ENCODE measurements at regions not wholly inside any gene's neighbourhood (a gene's known extent, or its start where the extent isn't known, plus 50 kb on each side); places are given as distances from the start of the nearest gene placed in this dataset.

DNA sequence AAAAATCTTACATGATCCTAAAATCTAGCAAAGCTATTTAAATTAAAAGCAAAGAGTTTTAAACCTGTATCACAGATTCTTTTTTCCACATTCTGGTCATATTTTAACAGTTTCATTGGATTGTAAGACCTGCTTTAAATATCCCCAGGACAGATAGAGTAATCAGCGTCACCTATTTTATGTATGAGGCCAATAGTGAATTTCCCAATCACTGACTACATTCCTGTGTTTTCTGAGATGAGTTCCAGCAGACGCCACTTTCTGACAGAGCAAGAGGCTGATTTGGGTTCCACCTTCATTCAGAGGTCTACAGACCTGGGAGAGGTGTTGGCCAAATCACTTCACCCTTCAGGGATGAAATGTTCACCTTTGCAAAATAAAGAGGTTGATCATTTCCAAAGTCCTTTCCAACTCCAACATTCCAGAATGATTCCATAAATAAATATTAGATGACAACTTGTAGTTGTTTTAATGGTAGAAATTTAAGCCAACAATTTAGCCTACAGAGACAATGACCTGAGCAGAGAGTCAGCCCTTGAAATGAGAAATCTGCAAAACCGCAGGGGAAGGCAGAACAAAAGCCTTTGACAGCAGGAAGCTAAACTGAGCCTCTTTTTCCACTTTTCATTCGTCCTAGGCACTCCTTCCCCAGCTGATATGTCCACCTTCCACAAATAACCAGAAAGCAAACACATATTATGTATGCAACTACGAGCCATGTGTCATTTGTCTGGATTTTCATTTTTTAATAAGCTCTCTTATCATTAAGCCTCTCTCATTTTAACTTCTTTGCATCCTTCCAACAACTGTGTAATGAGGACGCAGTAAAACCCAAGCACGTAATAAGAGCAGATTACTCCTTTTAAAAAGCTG lies 105.2 kb downstream of the TFAP2A start:
- Histone ChIP-seq H3K27ac (ENCODE audit: low read length) (peak overlapping the region; percentile 68), H3K9me3 (ENCODE audit: control insufficient read depth, insufficient read depth, low read depth, low read length) (no peaks in the 10 kb centered on the region), H3K4me3 (ENCODE audit: low read depth in 2 of 2, low read length in 2 of 2) (no peak overlapping the region), H3K36me3 (ENCODE audit: control insufficient read depth, insufficient read depth, low read length) (no peaks in the 10 kb centered on the region), H3K27me3 (ENCODE audit: control insufficient read depth, insufficient read depth, low read length) (no peaks in the 10 kb centered on the region), H3K4me1 (ENCODE audit: control insufficient read depth, insufficient read depth, low read length) (peaks cover 40% of the 10 kb centered on the region)
- ATAC-seq (no peak), DNase-seq (ENCODE audit: low read depth, low spot score) (no peak)
- TF ChIP-seq TCF7L2 (IDR thresholded peaks at IDR 0.05; ENCODE audit: low read depth, low read length) (no peak), POLR2AphosphoS5 (IDR thresholded peaks at IDR 0.05; ENCODE audit: low read depth, low read length) (no peak), SIN3A (IDR thresholded peaks at IDR 0.05; ENCODE audit: borderline replicate concordance, insufficient read depth, low read depth, low read length) (no peak)
- TF ChIP-seq, protein P1, sequence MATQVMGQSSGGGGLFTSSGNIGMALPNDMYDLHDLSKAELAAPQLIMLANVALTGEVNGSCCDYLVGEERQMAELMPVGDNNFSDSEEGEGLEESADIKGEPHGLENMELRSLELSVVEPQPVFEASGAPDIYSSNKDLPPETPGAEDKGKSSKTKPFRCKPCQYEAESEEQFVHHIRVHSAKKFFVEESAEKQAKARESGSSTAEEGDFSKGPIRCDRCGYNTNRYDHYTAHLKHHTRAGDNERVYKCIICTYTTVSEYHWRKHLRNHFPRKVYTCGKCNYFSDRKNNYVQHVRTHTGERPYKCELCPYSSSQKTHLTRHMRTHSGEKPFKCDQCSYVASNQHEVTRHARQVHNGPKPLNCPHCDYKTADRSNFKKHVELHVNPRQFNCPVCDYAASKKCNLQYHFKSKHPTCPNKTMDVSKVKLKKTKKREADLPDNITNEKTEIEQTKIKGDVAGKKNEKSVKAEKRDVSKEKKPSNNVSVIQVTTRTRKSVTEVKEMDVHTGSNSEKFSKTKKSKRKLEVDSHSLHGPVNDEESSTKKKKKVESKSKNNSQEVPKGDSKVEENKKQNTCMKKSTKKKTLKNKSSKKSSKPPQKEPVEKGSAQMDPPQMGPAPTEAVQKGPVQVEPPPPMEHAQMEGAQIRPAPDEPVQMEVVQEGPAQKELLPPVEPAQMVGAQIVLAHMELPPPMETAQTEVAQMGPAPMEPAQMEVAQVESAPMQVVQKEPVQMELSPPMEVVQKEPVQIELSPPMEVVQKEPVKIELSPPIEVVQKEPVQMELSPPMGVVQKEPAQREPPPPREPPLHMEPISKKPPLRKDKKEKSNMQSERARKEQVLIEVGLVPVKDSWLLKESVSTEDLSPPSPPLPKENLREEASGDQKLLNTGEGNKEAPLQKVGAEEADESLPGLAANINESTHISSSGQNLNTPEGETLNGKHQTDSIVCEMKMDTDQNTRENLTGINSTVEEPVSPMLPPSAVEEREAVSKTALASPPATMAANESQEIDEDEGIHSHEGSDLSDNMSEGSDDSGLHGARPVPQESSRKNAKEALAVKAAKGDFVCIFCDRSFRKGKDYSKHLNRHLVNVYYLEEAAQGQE (IDR thresholded peaks at IDR 0.05; ENCODE audit: insufficient read depth in 1 of 2, low read depth in 2 of 2, low read length in 1 of 2) = no peak
- TF ChIP-seq, protein P2, sequence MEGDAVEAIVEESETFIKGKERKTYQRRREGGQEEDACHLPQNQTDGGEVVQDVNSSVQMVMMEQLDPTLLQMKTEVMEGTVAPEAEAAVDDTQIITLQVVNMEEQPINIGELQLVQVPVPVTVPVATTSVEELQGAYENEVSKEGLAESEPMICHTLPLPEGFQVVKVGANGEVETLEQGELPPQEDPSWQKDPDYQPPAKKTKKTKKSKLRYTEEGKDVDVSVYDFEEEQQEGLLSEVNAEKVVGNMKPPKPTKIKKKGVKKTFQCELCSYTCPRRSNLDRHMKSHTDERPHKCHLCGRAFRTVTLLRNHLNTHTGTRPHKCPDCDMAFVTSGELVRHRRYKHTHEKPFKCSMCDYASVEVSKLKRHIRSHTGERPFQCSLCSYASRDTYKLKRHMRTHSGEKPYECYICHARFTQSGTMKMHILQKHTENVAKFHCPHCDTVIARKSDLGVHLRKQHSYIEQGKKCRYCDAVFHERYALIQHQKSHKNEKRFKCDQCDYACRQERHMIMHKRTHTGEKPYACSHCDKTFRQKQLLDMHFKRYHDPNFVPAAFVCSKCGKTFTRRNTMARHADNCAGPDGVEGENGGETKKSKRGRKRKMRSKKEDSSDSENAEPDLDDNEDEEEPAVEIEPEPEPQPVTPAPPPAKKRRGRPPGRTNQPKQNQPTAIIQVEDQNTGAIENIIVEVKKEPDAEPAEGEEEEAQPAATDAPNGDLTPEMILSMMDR (IDR thresholded peaks at IDR 0.05) = no peak
- ChIA-PET CTCF (interaction anchor here (0.6 kb wide), 1 partner anchor 95 kb away, joined by 3 read pairs; no protein-coding TSS in a partner anchor), POLR2A (no interaction called here)
- intact Hi-C loops (cut with micrococcal nuclease; ENCODE audit: unreplicated experiment) = no loop called here
- in situ Hi-C loops (cut with HindIII; ENCODE audit: low pct_unique_long_range_greater_than_20kb, low sequenced_read_pairs) = no loop called here
- BruUV-seq (replicated peaks) = no TSS peak

DNA sequence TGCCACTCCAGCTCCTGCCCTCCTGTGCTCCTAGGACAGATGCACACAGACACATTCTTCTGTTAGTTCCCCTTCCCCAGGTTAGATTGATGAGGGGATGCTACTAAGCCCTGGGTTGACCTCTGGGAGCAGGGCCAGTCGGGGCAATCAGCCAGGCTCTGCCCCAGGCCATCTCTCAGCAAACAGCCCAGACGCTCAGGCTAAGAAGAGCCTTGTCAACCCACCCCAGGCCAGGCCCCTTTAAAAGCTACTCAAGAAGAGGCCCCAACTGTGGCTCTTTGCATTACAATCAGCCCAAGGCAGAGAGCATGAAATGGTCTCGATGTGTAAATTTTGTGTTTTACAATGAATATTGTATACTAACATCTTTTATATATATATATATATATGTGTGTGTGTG lies 107.4 kb downstream of the TFAP2A start:
- intact Hi-C loops (cut with micrococcal nuclease; ENCODE audit: unreplicated experiment) (no loop called here), in situ Hi-C loops (cut with HindIII; ENCODE audit: low pct_unique_long_range_greater_than_20kb, low sequenced_read_pairs) (no loop called here)
- no peaks in the 10 kb centered on the region for H3K36me3 ChIP-seq (ENCODE audit: control insufficient read depth, insufficient read depth, low read length)
- ATAC-seq (no peak), DNase-seq (ENCODE audit: low read depth, low spot score) (no peak)
- H3K27ac ChIP-seq (ENCODE audit: low read length) = peak overlapping the region; percentile 51; the same call in 1 of the 2 replicates
- TF ChIP-seq POLR2AphosphoS5 (IDR thresholded peaks at IDR 0.05; ENCODE audit: low read depth, low read length) = no peak
- TF ChIP-seq, protein P2 (IDR thresholded peaks at IDR 0.05) = no peak
- no peak for TF ChIP-seq SIN3A (IDR thresholded peaks at IDR 0.05; ENCODE audit: borderline replicate concordance, insufficient read depth, low read depth, low read length)
- TF ChIP-seq TCF7L2 (IDR thresholded peaks at IDR 0.05; ENCODE audit: low read depth, low read length) = no peak
- TF ChIP-seq, protein P1 (IDR thresholded peaks at IDR 0.05; ENCODE audit: insufficient read depth in 1 of 2, low read depth in 2 of 2, low read length in 1 of 2) = no peak
- no peaks in the 10 kb centered on the region for H3K27me3 ChIP-seq (ENCODE audit: control insufficient read depth, insufficient read depth, low read length)
- ChIA-PET POLR2A (no interaction called here), CTCF (no interaction called here)
- H3K4me1 ChIP-seq (ENCODE audit: control insufficient read depth, insufficient read depth, low read length) = peaks cover 32% of the 10 kb centered on the region
- H3K9me3 ChIP-seq (ENCODE audit: control insufficient read depth, insufficient read depth, low read depth, low read length) = no peaks in the 10 kb centered on the region
- H3K4me3 ChIP-seq (ENCODE audit: low read depth in 2 of 2, low read length in 2 of 2) = no peak overlapping the region
- no TSS peak for BruUV-seq (replicated peaks)

Data from Panc1 (cell line).